Osteoblast (primary cell): ENCODE measurements at regions not wholly inside any gene's neighbourhood (a gene's known extent, or its start where the extent isn't known, plus 50 kb on each side); places are given as distances from the start of the nearest gene placed in this dataset.

Source experiments
- DNase-seq: peaks from one replicate; pipeline ENCODE4 v3.0.0; 2011; ENCODE audit warnings: low spot score, mixed read lengths; ENCODE audit not compliant: insufficient read length; ENCODE audit errors: missing footprints
- H2AFZ ChIP-seq: 2 replicates; pipeline ENCODE4 v1.6.0; 2011; ENCODE audit warnings: mild to moderate bottlenecking, low read length
- H3K27ac ChIP-seq: 2 replicates; pipeline ENCODE4 v1.5.1; 2011; ENCODE audit warnings: mild to moderate bottlenecking, low read depth, low read length, moderate library complexity
- H3K27me3 ChIP-seq: 2 replicates; pipeline ENCODE4 v1.6.0; 2012; ENCODE audit warnings: mild to moderate bottlenecking, control low read depth, inconsistent platforms, low read length, moderate library complexity; ENCODE audit not compliant: insufficient read depth
- H3K36me3 ChIP-seq: 2 replicates; pipeline ENCODE4 v1.5.1; 2011; ENCODE audit warnings: mild to moderate bottlenecking, low read length, control low read depth, moderate library complexity; ENCODE audit not compliant: insufficient read depth
- H3K4me1 ChIP-seq: 2 replicates; pipeline ENCODE4 v1.5.1; 2011; ENCODE audit warnings: mild to moderate bottlenecking, low read length, control low read depth, moderate library complexity; ENCODE audit not compliant: insufficient read depth
- H3K4me2 ChIP-seq: 2 replicates; pipeline ENCODE4 v1.6.0; 2011; ENCODE audit warnings: mild to moderate bottlenecking, low read length; ENCODE audit not compliant: insufficient read depth
- H3K4me3 ChIP-seq: fragments of 200-600 bp; sonication (generic); 3 replicates; pipeline ENCODE4 v1.5.1; 2012; ENCODE audit warnings: mild to moderate bottlenecking, low read length, inconsistent platforms; ENCODE audit not compliant: insufficient read depth
- H3K79me2 ChIP-seq: 2 replicates; pipeline ENCODE4 v1.6.0; 2012; ENCODE audit warnings: mild to moderate bottlenecking, low read length, control low read depth, inconsistent platforms; ENCODE audit not compliant: insufficient read depth
- H3K9me3 ChIP-seq: 2 replicates; pipeline ENCODE4 v1.5.1; 2011; ENCODE audit warnings: low read depth, low read length, control low read depth
- H4K20me1 ChIP-seq: 2 replicates; pipeline ENCODE4 v1.6.0; 2012; ENCODE audit warnings: mild to moderate bottlenecking, low read length, control low read depth; ENCODE audit not compliant: insufficient read depth
- TF ChIP-seq, protein P1 (sequence below): IDR thresholded peaks from 2 replicates; pipeline ENCODE4 v1.5.1; 2011; ENCODE audit warnings: mild to moderate bottlenecking, low read depth, low read length, moderate library complexity; ENCODE audit errors: extremely low read depth

DNA sequence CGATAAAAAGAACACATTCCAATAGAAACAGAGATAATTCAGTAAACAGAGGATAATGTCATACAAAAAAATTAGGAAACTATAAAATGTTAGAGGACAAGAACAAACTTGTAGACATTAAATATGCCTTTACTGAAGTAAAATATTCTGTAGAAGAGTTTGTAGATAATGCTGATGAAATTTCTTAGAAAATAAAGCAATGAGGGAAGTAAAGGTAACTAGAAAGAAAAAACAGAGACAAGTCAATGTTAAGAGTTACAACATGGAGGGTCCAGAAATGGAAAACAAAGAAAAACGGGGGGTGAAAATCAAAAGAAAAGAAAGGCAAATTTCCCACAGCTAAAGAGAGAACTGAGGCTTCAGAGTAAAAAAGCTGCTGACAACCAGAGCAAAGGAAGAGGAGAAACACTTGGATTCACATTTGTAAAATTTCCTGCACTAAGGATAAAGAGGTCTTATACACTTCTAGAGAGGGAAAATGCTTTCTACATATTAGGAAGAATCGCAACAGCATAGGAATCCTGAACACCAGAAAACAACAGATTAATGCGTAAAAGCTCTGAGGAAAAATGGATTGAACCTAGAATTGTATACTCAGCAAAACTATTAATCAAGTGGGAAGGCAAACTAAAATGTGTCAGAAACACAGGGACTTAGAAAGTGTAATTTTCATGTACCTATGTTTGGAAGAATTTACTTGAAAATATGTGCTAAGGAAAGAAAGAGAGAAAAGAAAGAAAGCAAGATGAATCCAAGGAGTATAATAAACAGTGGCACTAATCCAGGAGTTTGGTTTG, 55.0 kb upstream of the AGR3 start:
- Histone ChIP-seq H3K9me3 (no peaks in the 10 kb centered on the region), H3K4me2 (no peak overlapping the region), H3K4me1 (peaks cover 20% of the 10 kb centered on the region), H3K36me3 (no peaks in the 10 kb centered on the region), H3K4me3 (no peak overlapping the region), H3K79me2 (no peaks in the 10 kb centered on the region), H4K20me1 (no peaks in the 10 kb centered on the region), H2AFZ (no peak overlapping the region), H3K27me3 (no peaks in the 10 kb centered on the region), H3K27ac (no peak overlapping the region)
- no peak for DNase-seq
- TF ChIP-seq, protein P1, sequence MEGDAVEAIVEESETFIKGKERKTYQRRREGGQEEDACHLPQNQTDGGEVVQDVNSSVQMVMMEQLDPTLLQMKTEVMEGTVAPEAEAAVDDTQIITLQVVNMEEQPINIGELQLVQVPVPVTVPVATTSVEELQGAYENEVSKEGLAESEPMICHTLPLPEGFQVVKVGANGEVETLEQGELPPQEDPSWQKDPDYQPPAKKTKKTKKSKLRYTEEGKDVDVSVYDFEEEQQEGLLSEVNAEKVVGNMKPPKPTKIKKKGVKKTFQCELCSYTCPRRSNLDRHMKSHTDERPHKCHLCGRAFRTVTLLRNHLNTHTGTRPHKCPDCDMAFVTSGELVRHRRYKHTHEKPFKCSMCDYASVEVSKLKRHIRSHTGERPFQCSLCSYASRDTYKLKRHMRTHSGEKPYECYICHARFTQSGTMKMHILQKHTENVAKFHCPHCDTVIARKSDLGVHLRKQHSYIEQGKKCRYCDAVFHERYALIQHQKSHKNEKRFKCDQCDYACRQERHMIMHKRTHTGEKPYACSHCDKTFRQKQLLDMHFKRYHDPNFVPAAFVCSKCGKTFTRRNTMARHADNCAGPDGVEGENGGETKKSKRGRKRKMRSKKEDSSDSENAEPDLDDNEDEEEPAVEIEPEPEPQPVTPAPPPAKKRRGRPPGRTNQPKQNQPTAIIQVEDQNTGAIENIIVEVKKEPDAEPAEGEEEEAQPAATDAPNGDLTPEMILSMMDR, result no peak

- DNase-seq, result no peak
- H3K36me3 ChIP-seq, result no peaks in the 10 kb centered on the region
- H2AFZ ChIP-seq, result no peak overlapping the region
- no peaks in the 10 kb centered on the region for H3K79me2 ChIP-seq
- TF ChIP-seq, protein P1, result no peak
- H3K27me3 ChIP-seq, result no peaks in the 10 kb centered on the region
- no peaks in the 10 kb centered on the region for H3K9me3 ChIP-seq
- no peaks in the 10 kb centered on the region for H4K20me1 ChIP-seq
- H3K4me2 ChIP-seq, result no peak overlapping the region
- no peak overlapping the region for H3K27ac ChIP-seq
- H3K4me3 ChIP-seq, result no peak overlapping the region
- H3K4me1 ChIP-seq, result peaks cover 12% of the 10 kb centered on the region
Observed at GRCh38 chr7:16939161-16939560, 57.4 kb upstream of the AGR3 start.

GRCh38 chr7:16940776-16941175, 59.0 kb upstream of the AGR3 start:
- no peak overlapping the region for H3K4me2 ChIP-seq
- H3K4me3 ChIP-seq, result no peak overlapping the region
- no peaks in the 10 kb centered on the region for H4K20me1 ChIP-seq
- DNase-seq, result no peak
- H3K27ac ChIP-seq, result no peak overlapping the region
- no peaks in the 10 kb centered on the region for H3K4me1 ChIP-seq
- H3K27me3 ChIP-seq, result no peaks in the 10 kb centered on the region
- no peaks in the 10 kb centered on the region for H3K79me2 ChIP-seq
- no peak overlapping the region for H2AFZ ChIP-seq
- H3K36me3 ChIP-seq, result no peaks in the 10 kb centered on the region
- TF ChIP-seq, protein P1, result no peak
- H3K9me3 ChIP-seq, result no peaks in the 10 kb centered on the region

DNA sequence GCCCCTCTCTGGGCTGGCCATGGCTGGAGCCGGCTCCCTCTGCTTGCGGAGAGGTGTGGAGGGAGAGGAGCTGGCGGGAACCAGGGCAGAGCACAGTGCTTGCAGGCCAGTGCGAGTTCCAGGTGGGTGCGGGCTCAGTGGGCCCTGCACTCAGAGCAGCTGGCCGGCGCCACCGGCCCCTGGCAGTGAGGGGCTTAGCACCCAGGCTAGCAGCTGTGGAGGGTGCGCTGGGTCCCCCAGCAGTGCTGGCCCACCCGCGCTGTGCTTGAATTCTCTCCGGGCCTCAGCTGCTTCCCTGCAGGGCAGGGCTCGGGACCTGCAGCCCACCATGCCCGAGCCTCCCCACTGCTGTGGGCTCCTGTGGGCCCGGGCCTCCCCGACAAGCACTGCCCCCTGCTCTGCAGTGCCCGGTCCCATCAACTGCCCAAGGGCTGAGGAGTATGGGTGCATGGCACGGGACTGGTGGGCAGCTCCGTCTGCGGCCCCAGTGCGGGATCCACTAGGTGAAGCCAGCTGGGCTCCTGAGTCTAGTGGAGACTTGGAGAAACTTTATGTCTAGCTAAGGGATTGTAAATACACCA, 61.2 kb upstream of the AGR3 start:
- H3K4me3 ChIP-seq, result no peak overlapping the region
- TF ChIP-seq, protein P1, result no peak
- H3K36me3 ChIP-seq, result no peaks in the 10 kb centered on the region
- no peak overlapping the region for H3K27ac ChIP-seq
- DNase-seq, result no peak
- H3K4me1 ChIP-seq, result no peaks in the 10 kb centered on the region
- no peaks in the 10 kb centered on the region for H3K27me3 ChIP-seq
- no peaks in the 10 kb centered on the region for H3K9me3 ChIP-seq
- no peak overlapping the region for H2AFZ ChIP-seq
- H4K20me1 ChIP-seq, result no peaks in the 10 kb centered on the region
- no peaks in the 10 kb centered on the region for H3K79me2 ChIP-seq
- no peak overlapping the region for H3K4me2 ChIP-seq
